Kidney tubule cell (primary cell): ENCODE measurements at regions not wholly inside any gene's neighbourhood (a gene's known extent, or its start where the extent isn't known, plus 50 kb on each side); places are given as distances from the start of the nearest gene placed in this dataset.

ENCODE experiments used
- DNase-seq: peaks from one replicate; pipeline ENCODE4 v3.0.0-alpha.2; 2018; ENCODE audit warnings: low spot score

DNA sequence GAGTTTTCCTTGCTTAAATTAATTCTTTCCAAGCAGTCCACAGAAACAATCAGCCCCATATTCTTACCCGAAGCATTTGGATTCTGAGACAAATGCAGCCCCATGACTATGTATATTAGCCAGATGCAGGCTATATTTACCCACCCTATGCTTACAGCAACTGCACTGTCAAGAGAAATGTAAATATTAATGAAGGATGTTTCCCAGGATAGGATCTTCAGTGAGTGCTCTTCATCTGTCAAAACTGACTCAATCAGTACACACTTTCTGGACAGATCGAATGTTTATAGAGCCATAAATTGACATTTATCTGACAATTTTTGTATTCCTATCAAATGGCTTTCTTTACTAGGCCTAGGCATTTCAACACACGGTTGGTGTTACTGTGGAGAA is 725.3 kb upstream of the SEMA6A start:
- DNase-seq = no peak

GRCh38 chr5:117299224-117299935 is 724.8 kb upstream of the SEMA6A start:
- no peak for DNase-seq

DNA sequence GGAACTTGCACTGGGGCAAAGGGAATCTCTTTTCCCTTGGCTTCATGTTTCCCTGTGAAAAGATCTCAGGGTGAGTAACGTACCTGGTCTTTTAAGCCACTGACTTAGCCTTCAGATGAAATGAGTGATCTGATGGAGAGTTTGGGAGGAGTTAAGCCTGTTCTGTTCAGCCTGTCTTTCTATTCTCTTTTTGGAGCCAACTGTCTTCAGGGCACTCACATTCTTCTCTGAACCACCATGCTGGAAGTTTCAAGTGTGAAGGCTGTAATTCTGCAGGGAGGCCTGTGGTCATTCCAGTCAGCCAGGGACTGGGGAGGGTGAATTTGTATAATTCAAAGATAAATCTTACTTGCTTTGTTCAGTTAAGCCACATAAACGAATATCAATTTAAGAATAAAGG is 722.2 kb upstream of the SEMA6A start:
- DNase-seq = no peak

DNA sequence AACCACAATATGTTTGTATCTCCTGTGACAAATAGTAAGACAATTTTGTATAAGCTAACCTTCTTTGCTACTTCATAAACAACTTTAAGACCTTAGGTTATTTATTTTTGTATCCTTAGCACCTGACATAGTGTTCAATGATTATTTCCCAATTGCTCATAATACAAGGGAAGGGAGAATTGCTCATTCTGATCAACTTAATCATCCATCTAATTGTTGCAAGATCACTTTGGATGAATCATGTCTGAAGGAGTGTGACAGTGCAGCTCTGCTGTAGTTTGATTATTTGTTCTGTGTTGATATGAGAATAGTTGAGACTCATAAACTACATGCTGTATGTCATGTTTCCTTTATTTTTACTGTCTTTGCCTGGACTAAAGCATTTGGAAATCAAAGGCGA is 721.3 kb upstream of the SEMA6A start:
- DNase-seq = peak; percentile 46

DNA sequence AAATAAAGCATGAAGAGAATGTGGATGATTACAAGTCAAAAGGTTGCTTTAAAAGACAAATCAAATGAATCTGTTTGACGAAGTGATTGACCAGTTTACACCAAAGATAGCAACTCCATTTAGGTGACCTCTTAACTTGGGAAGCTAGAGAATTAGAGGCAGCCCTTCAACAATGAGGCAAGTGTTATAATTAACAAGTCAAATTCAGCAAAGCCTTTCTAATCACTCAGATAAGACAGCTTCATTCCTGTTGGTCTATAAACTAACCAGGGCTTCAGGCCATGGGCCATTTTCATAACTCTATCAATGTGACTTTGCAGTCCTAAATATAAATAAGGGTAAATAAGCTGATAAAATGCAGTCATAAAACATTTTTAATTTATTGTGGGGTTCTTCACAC is 712.2 kb upstream of the SEMA6A start:
- no peak for DNase-seq

DNA sequence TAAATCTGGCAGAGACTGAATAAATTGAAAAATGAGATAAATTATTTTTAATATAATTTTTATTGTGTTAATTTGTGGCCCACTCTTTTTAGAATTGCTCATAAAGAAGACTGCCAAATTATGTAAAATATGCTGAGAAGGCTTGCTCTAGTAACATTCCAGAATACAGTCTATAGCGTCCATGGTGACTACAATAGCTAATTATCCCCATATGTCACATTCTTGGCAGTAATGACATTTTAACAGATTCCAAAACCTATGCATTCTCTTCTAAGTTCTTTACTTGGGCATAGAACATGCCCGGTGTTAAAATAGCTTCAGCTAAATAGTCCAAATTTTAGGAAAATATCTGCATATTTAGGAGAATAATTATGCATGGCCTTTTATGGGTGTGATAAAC is 697.0 kb upstream of the SEMA6A start:
- no peak for DNase-seq

GRCh38 chr5:117266280-117266679 is 691.7 kb upstream of the SEMA6A start:
- DNase-seq = peak; percentile 29

GRCh38 chr5:117263231-117263630 is 688.6 kb upstream of the SEMA6A start:
- DNase-seq = no peak

DNA sequence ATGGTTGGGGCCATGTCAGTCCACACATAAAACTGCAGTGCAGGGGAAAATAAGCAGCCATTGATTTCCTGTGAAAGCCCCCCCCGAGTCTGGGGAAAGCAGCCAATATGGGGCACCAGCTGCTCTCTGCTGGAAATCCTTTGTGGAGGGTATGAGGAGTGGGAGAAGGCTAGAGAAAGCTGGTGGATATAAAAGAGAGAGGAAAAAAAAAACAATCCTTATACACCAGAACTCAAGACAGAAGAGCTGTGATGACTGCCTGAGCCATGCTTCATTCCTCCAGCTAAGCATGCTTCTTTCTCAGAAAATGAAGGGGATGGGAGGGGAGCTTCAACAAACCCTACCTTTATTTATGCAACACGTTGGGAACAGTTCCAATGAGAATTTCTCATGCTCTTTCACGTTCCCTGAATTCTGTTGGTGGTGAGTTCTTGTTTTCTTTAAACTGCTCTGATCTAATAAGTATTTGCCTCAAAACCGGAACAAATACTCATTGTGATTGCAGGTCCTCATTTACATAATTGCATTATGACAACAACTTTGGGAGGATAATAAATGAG is 688.0 kb upstream of the SEMA6A start:
- no peak for DNase-seq

GRCh38 chr5:117261948-117262571 is 687.4 kb upstream of the SEMA6A start:
- DNase-seq = no peak

DNA sequence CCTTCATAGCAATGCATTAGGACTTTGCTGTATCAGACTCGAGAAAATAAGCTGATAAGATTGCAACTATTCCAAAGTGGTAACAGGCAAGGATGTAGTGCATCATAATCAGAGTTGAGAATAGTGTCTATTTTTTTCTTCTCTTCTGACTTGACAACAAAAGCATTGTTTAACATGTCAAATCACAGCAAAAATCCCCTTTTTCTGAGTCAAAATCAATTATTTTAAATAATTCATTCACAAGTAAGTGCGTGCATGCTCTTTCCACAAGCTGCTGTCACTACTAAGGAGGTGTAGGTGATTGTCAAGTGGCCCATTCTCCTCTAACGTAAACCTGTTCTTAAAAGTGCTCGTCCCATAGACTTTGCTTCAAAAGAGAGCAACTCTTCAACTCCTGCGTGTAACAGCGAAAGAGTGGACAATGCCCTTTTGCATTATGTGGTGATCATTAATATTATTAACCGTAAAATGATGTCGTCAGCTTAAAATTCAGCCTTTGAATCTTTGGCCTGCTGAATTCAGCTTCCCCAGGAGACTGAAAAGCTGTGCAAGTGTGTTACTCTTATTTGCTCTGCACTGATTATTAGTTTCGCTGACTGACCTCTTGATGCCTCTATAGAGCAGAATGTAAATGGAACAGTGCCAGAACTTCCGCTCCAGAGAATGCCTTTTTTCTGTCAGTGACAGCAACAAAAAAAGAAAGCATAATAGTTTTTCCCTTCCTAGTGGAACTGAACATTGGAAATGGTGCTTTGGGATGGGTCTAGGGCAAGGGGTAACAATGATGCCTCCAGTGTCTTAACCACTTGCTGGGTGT is 680.8 kb upstream of the SEMA6A start:
- DNase-seq = no peak

DNA sequence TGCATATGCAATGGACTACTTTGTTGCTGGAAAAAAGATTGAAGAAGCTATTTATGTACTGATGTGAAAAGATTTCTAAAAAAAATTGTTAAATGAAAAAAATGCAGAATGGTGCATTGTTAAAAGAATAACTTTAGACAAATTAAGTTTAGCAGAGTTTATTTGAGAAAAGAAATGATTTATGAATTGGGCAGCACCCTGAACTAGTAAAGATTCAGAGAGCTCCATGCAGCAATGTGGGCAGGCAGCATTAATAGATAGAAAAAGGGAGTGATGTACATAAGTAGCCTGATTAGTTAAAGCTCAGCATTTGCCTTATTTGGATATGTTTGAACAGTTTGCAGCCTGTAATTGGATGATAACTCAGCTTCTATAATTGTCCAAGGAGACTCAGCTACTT is 677.9 kb upstream of the SEMA6A start:
- DNase-seq = no peak

DNA sequence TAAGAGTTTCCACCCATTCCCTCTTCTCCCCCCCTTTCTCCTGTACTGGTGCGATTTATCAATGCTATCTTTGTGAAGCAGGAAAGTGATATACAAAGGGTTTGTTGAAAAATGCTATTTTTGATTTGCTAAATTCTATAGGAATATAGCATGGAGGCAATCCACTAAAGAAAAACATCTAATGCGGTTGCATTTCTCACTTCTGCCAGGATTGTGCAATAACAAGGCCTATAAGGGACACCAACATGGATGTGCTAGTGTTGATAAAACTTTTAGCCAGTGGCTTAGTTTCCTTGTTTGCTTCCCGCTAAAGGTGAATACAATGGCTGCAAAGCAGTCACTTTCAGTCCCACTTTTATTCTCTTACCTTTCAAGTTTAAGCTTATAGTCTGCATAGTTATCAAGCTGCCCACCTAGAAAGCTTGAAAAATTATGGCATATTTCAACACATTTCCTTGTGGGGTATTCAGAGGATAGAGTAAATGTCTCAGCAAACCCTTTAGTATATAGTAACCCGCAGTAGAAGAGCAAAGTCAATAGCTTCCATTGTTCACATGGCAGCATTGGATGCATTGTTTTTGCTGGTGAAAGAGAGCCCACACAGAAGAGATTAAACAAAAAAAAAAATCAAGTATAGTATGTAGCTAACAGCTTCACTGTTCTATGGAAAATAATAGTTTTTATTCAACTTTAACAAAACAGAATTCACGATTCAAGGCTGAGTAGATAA is 674.6 kb upstream of the SEMA6A start:
- DNase-seq = no peak

- DNase-seq = no peak
Measured at GRCh38 chr5:117246424-117246823, 671.8 kb upstream of the SEMA6A start.

DNA sequence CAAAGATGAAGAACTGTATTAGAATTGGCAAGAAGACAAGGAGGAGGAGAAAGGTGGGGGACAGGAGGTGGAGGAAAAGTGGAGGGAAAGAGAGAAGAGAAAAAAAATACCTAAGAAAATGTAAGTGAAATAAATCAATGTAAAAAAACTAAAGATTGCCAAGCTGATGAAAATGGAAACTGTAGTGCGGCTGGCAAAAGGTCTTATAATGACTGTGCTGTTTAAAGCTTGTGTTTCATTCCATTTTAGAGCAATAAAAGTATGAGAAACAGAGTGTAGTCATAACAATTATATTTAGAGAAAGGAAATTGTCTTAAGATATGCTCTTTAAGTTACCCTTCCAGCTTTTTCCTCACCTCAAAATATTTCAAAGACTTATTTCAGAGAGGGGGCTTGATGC is 670.5 kb upstream of the SEMA6A start:
- no peak for DNase-seq

DNA sequence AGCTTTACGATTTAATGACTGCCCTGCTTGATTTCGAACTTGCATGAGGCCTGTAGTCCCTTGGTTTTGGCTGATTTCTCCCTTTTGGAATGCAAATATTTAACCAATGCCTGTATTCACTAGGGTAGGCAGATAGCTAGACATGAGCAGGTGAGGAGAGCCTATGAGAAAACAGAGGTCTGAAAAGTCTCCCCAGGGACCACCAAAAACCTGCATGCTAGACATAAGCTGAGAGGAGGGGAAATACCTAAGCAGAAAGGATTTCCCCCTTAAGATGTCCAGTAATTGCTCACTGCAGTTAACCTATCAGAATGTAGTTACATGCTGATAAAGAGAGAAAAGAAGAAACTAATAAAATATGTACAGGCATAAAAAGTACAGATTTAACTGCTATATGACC is 667.4 kb upstream of the SEMA6A start:
- no peak for DNase-seq

GRCh38 chr5:117236941-117237340 is 662.3 kb upstream of the SEMA6A start:
- no peak for DNase-seq

- no peak for DNase-seq
Measured at GRCh38 chr5:117235786-117236185, 661.2 kb upstream of the SEMA6A start.

DNA sequence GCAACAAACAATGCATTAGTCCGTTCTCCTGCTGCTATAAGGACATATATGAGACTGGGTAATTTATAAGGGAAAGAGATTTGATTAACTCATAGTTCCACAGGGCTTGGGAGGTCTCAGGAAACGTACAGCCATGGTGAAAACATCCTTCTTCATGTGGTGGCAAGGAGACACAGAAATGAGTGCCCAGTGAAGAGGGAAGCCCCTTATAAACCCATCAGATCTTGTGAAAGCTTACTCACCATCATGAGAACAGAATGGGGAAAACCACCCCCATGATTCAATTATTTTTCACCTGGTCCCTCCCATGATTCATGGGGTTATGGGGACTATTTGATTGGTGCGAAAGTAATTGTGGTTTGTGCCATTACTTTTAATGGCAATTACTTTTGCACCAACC is 655.8 kb upstream of the SEMA6A start:
- DNase-seq = no peak

GRCh38 chr5:117220730-117221129 is 646.1 kb upstream of the SEMA6A start:
- peak; percentile 42 for DNase-seq

GRCh38 chr5:117218789-117219188 is 644.2 kb upstream of the SEMA6A start:
- DNase-seq = no peak

DNA sequence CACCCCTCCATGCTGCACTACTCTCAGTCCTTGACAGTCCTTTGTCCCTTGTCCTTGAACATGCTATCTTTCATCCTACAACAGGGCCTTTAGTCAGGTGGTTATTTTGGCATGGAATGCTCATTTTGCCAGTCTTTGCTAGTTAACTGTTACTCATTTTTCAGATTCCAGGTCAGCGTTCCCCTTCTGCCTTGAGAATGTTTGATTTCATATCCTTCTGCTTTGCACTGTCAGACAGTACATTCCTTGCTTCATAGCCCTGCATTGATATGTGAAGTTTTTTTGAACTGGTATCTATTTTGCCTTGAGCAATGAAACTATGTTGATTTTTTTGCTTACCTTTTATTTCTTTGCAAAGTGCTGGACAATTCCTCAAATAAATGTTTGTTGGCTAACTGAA is 638.2 kb upstream of the SEMA6A start:
- peak; percentile 3 for DNase-seq
